WTC11 (cell line): ENCODE measurements at regions not wholly inside any gene's neighbourhood (a gene's known extent, or its start where the extent isn't known, plus 50 kb on each side); places are given as distances from the start of the nearest gene placed in this dataset.

Experiments
- ELF4 ChIP-seq: sonication (generic); formaldehyde crosslinking; IDR thresholded peaks from 2 replicates; pipeline ENCODE4 v1.8.1; 2022; ENCODE audit warnings: low read depth, mild to moderate bottlenecking, moderate library complexity, missing genetic modification reagents
- FOXJ3 ChIP-seq: sonication (generic); formaldehyde crosslinking; IDR thresholded peaks from 2 replicates; pipeline ENCODE4 v1.9.0; 2021; ENCODE audit warnings: missing genetic modification reagents, mild to moderate bottlenecking, borderline replicate concordance
- FOXP1 ChIP-seq: sonication (generic); formaldehyde crosslinking; IDR thresholded peaks from 2 replicates; pipeline ENCODE4 v1.8.0; 2022; ENCODE audit warnings: missing genetic modification reagents, mild to moderate bottlenecking, moderate library complexity, borderline replicate concordance
- KAT7 ChIP-seq: sonication (generic); formaldehyde crosslinking; IDR thresholded peaks from 2 replicates; pipeline ENCODE4 v1.8.1; 2023; ENCODE audit warnings: missing genetic modification reagents, mild to moderate bottlenecking, borderline replicate concordance
- NFE2L1 ChIP-seq: sonication (generic); formaldehyde crosslinking; IDR thresholded peaks from 2 replicates; pipeline ENCODE4 v1.8.1; 2023; ENCODE audit warnings: missing genetic modification reagents
- NR2C2 ChIP-seq: sonication (generic); formaldehyde crosslinking; IDR thresholded peaks from 2 replicates; pipeline ENCODE4 v1.8.0; 2022; ENCODE audit warnings: mild to moderate bottlenecking, missing genetic modification reagents
- NR3C1 ChIP-seq: sonication (generic); formaldehyde crosslinking; conservative IDR thresholded peaks from 2 replicates; pipeline ENCODE4 v1.8.1; 2023; ENCODE audit warnings: low read depth, mild to moderate bottlenecking, missing genetic modification reagents
- ZNF121 ChIP-seq: sonication (generic); formaldehyde crosslinking; IDR thresholded peaks from 2 replicates; pipeline ENCODE4 v1.8.0; 2023; ENCODE audit warnings: missing genetic modification reagents
- TF ChIP-seq, protein P1 (sequence below): fragments of 200-600 bp; IDR thresholded peaks from 2 replicates; pipeline ENCODE4 v1.8.0; 2022; ENCODE audit warnings: antibody characterized with exemption
- TF ChIP-seq, protein P2 (sequence below): sonication (generic); formaldehyde crosslinking; IDR thresholded peaks from 2 replicates; pipeline ENCODE4 v1.8.1; 2022; ENCODE audit warnings: mild to moderate bottlenecking, moderate library complexity, missing genetic modification reagents
- TF ChIP-seq, protein P3 (sequence below): sonication (generic); formaldehyde crosslinking; IDR thresholded peaks from 2 replicates; pipeline ENCODE4 v1.8.0; 2022; ENCODE audit warnings: missing genetic modification reagents
- TF ChIP-seq, protein P4 (sequence below): sonication (generic); formaldehyde crosslinking; IDR thresholded peaks from 2 replicates; pipeline ENCODE4 v1.8.1; 2023; ENCODE audit warnings: mild to moderate bottlenecking, missing genetic modification reagents, moderate library complexity
- TF ChIP-seq, protein P5 (sequence below): sonication (generic); formaldehyde crosslinking; IDR thresholded peaks from 2 replicates; pipeline ENCODE4 v1.8.1; 2022; ENCODE audit warnings: low read depth, missing genetic modification reagents, borderline replicate concordance
- TF ChIP-seq, protein P6 (sequence below): fragments of 250-450 bp; sonication (Bioruptor Pico); IDR thresholded peaks from 2 replicates; pipeline ENCODE4 v1.9.0; 2021; ENCODE audit warnings: mild to moderate bottlenecking

DNA sequence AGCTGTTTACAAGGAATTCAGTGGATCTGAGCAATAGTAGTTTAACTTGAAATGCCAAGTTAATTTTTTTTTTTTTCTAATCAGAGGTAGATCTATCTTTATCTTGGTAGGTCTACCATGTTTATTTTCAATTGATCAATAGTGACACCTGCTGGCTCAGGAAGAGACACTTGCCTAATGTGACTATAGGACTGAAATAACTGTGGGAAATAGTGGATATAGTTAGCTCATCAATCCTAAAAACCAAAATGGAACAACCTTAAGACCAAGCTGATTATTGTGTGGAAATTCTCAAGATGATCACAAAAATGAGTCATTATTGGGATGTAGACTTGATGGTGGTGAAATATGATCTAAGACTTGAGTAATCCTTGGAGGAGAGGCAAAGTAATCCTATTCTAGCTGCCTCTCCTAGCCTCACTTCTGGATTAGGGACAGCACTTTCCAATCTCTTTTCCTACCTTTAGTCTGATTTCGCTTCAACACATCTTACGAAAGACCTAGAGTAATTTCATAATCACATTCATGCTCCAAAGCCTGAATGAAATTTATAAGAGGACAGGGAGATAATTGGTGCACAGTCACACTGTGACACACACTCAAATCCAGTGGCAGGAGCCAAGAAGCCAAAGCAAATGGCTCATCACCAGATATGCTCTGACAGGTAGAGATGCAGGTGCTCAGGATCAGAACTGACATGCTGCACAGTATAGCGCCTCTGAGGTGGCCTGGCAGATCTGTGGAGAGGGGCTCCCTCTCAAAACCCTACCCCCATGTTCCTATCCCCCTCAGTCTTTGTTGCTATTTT lies 156.3 kb downstream of the HMHB1 start:
- TF ChIP-seq, protein P1, sequence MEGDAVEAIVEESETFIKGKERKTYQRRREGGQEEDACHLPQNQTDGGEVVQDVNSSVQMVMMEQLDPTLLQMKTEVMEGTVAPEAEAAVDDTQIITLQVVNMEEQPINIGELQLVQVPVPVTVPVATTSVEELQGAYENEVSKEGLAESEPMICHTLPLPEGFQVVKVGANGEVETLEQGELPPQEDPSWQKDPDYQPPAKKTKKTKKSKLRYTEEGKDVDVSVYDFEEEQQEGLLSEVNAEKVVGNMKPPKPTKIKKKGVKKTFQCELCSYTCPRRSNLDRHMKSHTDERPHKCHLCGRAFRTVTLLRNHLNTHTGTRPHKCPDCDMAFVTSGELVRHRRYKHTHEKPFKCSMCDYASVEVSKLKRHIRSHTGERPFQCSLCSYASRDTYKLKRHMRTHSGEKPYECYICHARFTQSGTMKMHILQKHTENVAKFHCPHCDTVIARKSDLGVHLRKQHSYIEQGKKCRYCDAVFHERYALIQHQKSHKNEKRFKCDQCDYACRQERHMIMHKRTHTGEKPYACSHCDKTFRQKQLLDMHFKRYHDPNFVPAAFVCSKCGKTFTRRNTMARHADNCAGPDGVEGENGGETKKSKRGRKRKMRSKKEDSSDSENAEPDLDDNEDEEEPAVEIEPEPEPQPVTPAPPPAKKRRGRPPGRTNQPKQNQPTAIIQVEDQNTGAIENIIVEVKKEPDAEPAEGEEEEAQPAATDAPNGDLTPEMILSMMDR = no peak; the same call in 1 of the 2 replicates
- TF ChIP-seq, protein P2, sequence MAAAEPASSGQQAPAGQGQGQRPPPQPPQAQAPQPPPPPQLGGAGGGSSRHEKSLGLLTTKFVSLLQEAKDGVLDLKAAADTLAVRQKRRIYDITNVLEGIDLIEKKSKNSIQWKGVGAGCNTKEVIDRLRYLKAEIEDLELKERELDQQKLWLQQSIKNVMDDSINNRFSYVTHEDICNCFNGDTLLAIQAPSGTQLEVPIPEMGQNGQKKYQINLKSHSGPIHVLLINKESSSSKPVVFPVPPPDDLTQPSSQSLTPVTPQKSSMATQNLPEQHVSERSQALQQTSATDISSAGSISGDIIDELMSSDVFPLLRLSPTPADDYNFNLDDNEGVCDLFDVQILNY = no peak
- TF ChIP-seq, protein P3, sequence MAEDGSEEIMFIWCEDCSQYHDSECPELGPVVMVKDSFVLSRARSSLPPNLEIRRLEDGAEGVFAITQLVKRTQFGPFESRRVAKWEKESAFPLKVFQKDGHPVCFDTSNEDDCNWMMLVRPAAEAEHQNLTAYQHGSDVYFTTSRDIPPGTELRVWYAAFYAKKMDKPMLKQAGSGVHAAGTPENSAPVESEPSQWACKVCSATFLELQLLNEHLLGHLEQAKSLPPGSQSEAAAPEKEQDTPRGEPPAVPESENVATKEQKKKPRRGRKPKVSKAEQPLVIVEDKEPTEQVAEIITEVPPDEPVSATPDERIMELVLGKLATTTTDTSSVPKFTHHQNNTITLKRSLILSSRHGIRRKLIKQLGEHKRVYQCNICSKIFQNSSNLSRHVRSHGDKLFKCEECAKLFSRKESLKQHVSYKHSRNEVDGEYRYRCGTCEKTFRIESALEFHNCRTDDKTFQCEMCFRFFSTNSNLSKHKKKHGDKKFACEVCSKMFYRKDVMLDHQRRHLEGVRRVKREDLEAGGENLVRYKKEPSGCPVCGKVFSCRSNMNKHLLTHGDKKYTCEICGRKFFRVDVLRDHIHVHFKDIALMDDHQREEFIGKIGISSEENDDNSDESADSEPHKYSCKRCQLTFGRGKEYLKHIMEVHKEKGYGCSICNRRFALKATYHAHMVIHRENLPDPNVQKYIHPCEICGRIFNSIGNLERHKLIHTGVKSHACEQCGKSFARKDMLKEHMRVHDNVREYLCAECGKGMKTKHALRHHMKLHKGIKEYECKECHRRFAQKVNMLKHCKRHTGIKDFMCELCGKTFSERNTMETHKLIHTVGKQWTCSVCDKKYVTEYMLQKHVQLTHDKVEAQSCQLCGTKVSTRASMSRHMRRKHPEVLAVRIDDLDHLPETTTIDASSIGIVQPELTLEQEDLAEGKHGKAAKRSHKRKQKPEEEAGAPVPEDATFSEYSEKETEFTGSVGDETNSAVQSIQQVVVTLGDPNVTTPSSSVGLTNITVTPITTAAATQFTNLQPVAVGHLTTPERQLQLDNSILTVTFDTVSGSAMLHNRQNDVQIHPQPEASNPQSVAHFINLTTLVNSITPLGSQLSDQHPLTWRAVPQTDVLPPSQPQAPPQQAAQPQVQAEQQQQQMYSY (CRISPR knock-in tag) = no peak
- TF ChIP-seq, protein P4, sequence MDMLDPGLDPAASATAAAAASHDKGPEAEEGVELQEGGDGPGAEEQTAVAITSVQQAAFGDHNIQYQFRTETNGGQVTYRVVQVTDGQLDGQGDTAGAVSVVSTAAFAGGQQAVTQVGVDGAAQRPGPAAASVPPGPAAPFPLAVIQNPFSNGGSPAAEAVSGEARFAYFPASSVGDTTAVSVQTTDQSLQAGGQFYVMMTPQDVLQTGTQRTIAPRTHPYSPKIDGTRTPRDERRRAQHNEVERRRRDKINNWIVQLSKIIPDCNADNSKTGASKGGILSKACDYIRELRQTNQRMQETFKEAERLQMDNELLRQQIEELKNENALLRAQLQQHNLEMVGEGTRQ (CRISPR knock-in tag) = no peak
- TF ChIP-seq, protein P5, sequence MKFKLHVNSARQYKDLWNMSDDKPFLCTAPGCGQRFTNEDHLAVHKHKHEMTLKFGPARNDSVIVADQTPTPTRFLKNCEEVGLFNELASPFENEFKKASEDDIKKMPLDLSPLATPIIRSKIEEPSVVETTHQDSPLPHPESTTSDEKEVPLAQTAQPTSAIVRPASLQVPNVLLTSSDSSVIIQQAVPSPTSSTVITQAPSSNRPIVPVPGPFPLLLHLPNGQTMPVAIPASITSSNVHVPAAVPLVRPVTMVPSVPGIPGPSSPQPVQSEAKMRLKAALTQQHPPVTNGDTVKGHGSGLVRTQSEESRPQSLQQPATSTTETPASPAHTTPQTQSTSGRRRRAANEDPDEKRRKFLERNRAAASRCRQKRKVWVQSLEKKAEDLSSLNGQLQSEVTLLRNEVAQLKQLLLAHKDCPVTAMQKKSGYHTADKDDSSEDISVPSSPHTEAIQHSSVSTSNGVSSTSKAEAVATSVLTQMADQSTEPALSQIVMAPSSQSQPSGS = no peak
- TF ChIP-seq FOXJ3 = no peak
- no peak for TF ChIP-seq ELF4
- TF ChIP-seq, protein P6, sequence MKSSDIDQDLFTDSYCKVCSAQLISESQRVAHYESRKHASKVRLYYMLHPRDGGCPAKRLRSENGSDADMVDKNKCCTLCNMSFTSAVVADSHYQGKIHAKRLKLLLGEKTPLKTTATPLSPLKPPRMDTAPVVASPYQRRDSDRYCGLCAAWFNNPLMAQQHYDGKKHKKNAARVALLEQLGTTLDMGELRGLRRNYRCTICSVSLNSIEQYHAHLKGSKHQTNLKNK (CRISPR knock-in tag) = no peak
- TF ChIP-seq FOXP1 = no peak
- no peak for TF ChIP-seq KAT7 (CRISPR knock-in tag)
- TF ChIP-seq ZNF121 = no peak
- TF ChIP-seq NR3C1 (CRISPR knock-in tag) = no peak
- no peak for TF ChIP-seq NR2C2 (CRISPR knock-in tag)
- no peak for TF ChIP-seq NFE2L1 (CRISPR knock-in tag)
